Stimulated activated naive CD8-positive, alpha-beta T cell treated with anti-CD3 and anti-CD28 coated beads, Interleukin-15, amount 100 ng/mL, for 72 hours (primary cell): ENCODE measurements at regions not wholly inside any gene's neighbourhood (a gene's known extent, or its start where the extent isn't known, plus 50 kb on each side); places are given as distances from the start of the nearest gene placed in this dataset.

Experiments used
- ATAC-seq: fragments of 150-1000 bp; cut with Tn5 transposase; 2 replicates; pipeline ENCODE4 v1.10.0; 2021; ENCODE audit warnings: mild to moderate bottlenecking, moderate library complexity
- DNase-seq, 2 donors: peaks; one replicate each; pipeline ENCODE4 v3.0.0; 2021 to 2022
- H3K27ac Mint-ChIP-seq, 2 donors: one replicate each; pipeline ENCODE4 v1.8.0; 2022; ENCODE audit warnings: mild to moderate bottlenecking in 2 of 2, mixed read lengths in 2 of 2, moderate library complexity in 2 of 2
- H3K27me3 Mint-ChIP-seq: one replicate; pipeline ENCODE4 v1.8.0; 2022; ENCODE audit warnings: mixed read lengths
- H3K4me1 Mint-ChIP-seq: one replicate; pipeline ENCODE4 v1.8.0; 2022; ENCODE audit warnings: mild to moderate bottlenecking, mixed read lengths
- H3K4me3 Mint-ChIP-seq, 2 donors: one replicate each; pipeline ENCODE4 v1.8.0; 2022; ENCODE audit warnings: mild to moderate bottlenecking in 2 of 2, mixed read lengths in 2 of 2, moderate library complexity in 1 of 2
- H3K9me3 Mint-ChIP-seq, 2 donors: one replicate each; pipeline ENCODE4 v1.8.0; 2022; ENCODE audit warnings: mixed read lengths in 2 of 2

GRCh38 chr5:114297915-114298314, 64.0 kb upstream of the KCNN2 start:
- ATAC-seq (no peak), DNase-seq (no peak)
- no peaks in the 10 kb centered on the region for H3K27me3 Mint-ChIP-seq
- H3K4me3 Mint-ChIP-seq, result no peak overlapping the region
- no peaks in the 10 kb centered on the region for H3K4me1 Mint-ChIP-seq
- H3K27ac Mint-ChIP-seq, result no peak overlapping the region
- peaks cover 0 to 7% of the 10 kb centered on the region in 2 donors for H3K9me3 Mint-ChIP-seq

GRCh38 chr5:114305402-114306207, 56.3 kb upstream of the KCNN2 start:
- H3K4me1 Mint-ChIP-seq, result no peaks in the 10 kb centered on the region
- no peaks in the 10 kb centered on the region for H3K9me3 Mint-ChIP-seq
- no peaks in the 10 kb centered on the region for H3K27me3 Mint-ChIP-seq
- H3K27ac Mint-ChIP-seq, result no peak overlapping the region
- ATAC-seq (no peak), DNase-seq (no peak)
- H3K4me3 Mint-ChIP-seq, result no peak overlapping the region

DNA sequence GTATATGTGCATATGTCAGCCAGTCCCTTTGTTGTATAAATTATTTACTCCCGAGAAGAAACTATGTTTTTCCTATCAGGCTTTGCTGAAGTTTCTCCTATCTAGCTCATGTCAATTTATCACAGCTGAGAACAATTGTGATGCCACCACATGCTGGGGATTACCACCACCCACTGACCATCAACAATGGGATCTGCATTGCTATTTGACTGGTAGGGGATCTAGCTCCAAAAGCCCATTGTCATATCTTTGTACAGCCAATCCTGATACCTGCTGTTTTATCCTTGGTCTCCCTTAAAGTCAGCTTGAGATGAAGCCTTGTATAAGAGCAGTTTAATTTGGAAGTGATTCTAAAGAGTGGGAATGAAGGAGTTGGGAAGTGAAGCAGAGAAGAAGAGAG, 53.9 kb upstream of the KCNN2 start:
- H3K4me1 Mint-ChIP-seq, result no peaks in the 10 kb centered on the region
- no peaks in the 10 kb centered on the region for H3K9me3 Mint-ChIP-seq
- no peak overlapping the region for H3K4me3 Mint-ChIP-seq
- H3K27ac Mint-ChIP-seq, result no peak overlapping the region
- ATAC-seq (no peak), DNase-seq (no peak)
- H3K27me3 Mint-ChIP-seq, result no peaks in the 10 kb centered on the region

GRCh38 chr5:114308508-114308907, 53.4 kb upstream of the KCNN2 start:
- DNase-seq (no peak), ATAC-seq (no peak)
- H3K9me3 Mint-ChIP-seq, result no peaks in the 10 kb centered on the region
- no peaks in the 10 kb centered on the region for H3K4me1 Mint-ChIP-seq
- no peak overlapping the region for H3K27ac Mint-ChIP-seq
- no peaks in the 10 kb centered on the region for H3K27me3 Mint-ChIP-seq
- no peak overlapping the region for H3K4me3 Mint-ChIP-seq

- no peaks in the 10 kb centered on the region for H3K9me3 Mint-ChIP-seq
- DNase-seq, result no peak
- no peak for ATAC-seq
- no peak overlapping the region for H3K4me3 Mint-ChIP-seq
- H3K4me1 Mint-ChIP-seq, result no peaks in the 10 kb centered on the region
- H3K27me3 Mint-ChIP-seq, result no peaks in the 10 kb centered on the region
- no peak overlapping the region for H3K27ac Mint-ChIP-seq
These were observed 51.2 kb upstream of the KCNN2 start for GRCh38 chr5:114310666-114311065.

GRCh38 chr5:114311281-114311680, 50.6 kb upstream of the KCNN2 start:
- Mint-ChIP-seq H3K4me3 (no peak overlapping the region), H3K4me1 (no peaks in the 10 kb centered on the region), H3K27me3 (no peaks in the 10 kb centered on the region), H3K9me3 (no peaks in the 10 kb centered on the region), H3K27ac (no peak overlapping the region)
- ATAC-seq (no peak), DNase-seq (no peak)

- Mint-ChIP-seq H3K27ac (no peak overlapping the region), H3K9me3 (no peaks in the 10 kb centered on the region), H3K4me1 (no peaks in the 10 kb centered on the region), H3K4me3 (no peak overlapping the region), H3K27me3 (no peaks in the 10 kb centered on the region)
- ATAC-seq (no peak), DNase-seq (no peak)
These were observed 49.9 kb upstream of the KCNN2 start for GRCh38 chr5:114311968-114312367.
